DMS153 treated with DMSO at 0.1 percent for 48 hours (cell line): ENCODE measurements at regions not wholly inside any gene's neighbourhood (a gene's known extent, or its start where the extent isn't known, plus 50 kb on each side); places are given as distances from the start of the nearest gene placed in this dataset.
"Not testable (repeated sequence)": the region's sequence is repeated elsewhere in the genome, so short reads cannot be mapped to it uniquely, and the experiment has no call there.

Experiments
- DNase-seq: peaks from one replicate; lab custom pipeline; 2025; ENCODE audit not compliant: unreplicated experiment; lab: John Stamatoyannopoulos, UW

DNA sequence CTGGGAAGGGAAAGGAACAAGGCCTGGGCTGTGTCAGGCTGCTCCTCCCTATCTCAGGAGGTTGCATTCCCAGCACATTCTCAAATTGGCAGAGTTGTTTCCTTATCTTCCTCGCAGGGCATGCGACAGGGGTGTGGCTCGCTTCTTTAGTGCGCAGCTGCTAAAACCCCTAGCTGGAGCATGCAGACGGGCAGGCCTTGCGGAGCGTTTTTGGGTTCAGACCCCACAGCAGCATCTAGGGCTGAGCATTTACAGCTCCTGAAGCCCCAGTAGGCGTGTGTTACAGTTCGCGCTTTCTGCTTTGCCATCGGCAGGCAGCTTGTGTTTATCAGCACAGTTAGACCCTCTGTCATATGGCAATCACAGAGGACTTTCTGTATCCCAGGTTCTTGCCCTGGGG lies 392.4 kb downstream of the TECRL start:
- DNase-seq, result no peak

DNA sequence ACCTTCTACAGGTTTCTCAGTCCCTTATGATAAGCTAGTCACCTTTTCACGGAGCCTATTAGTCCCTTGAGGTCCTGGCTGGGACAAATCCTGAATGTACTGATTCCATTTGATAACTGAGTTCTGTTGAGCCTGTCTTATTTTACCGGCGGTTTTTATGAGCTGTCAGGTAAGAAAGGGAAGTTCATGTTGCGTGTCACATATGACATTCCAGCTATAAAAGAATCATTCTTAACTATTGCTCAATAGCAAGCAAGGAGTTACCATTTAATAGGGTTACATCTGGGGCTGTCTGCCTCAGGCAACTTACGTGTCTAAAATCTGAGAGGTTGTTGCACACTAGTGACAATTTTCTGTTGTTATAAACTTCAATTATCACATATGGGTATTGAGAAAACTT lies 394.6 kb downstream of the TECRL start:
- DNase-seq, result no peak

DNA sequence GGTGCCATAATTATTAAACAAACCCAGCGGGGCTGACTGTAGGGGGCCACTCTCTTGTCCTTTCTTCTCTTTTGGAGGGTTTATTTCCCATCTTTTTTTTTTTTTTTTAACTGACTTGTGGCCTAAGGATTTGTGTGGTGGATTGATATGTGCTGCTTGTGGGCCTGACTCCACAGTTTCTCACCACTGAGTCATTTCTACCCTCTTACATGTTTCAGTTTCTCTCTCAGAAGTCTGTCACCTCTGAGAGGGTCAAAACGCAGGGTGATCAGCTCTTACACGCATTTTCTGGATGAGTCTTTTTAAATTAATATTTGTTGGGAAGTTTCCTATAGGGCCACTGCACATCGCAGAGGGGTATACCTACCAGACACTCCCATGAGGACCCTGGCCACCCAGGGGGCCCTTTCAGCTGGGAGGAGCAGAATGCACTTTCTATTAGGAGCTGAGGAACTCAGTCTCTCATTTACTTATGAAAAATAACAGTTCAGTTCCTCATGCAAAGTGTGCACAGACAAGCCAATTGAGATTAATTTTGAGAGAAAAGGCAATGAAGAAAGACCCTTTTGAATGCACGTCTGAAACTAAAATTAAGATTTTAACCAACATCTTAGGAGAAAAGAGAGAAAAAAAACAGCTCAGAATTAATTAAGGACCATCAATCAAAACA lies 407.9 kb downstream of the TECRL start:
- DNase-seq, result no peak

DNA sequence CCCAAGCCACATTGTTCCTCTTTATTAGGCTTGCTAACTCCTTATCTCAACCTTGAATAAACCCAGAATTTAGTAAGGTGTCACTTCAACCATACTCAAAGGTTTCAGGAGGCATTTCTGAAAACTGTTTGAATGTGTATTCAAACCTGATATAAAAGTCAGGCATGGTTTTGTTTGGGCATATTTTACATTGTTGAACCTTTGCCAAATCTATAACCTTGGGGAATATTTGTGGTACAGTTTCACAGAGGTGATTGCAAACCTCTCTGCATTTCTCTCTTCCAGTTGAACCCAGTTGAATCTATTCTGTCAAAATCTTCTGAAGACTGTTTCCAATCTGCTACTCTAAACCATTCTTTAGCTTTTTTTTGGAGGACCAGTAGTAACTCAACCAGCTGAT lies 409.0 kb downstream of the TECRL start:
- no peak for DNase-seq

DNA sequence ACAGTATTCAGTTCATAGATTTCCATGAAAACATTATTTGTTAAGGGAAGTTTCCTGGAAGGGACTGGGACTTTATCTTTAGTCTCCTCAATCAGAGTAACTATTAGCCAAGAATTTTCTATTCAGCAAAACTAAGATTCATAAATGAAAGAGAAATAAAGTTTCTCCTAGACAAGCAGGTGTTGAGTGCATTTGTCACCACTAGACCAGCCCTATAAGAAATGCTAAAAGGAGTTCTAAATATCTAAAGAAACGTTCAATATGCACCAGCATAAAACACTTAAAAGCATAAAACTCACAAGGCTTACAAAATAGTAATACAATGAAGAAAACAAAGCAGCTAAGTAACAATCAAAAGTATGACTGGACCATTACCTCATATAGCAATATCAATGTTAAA lies 423.0 kb downstream of the TECRL start:
- DNase-seq, result no peak

DNA sequence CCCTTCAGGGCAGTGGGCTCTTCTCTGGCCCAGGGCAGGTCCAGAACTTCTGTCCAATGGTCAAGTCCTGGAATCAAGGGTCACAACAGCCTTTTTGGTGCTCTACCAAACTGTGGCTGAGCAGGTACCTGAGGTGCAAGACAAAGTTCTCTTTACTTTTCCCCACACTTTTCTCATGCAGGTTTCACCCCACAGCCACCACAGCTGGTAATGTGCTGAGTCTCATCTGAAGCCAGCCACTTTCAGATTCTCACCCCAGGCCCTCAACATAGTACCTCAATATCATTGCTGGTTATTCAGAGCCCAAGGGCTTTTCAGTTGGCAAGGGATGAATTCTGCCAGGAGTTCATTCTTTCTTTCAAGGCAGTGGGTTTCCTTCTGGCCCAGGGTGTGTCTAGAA lies 426.0 kb downstream of the TECRL start:
- DNase-seq, result no peak

DNA sequence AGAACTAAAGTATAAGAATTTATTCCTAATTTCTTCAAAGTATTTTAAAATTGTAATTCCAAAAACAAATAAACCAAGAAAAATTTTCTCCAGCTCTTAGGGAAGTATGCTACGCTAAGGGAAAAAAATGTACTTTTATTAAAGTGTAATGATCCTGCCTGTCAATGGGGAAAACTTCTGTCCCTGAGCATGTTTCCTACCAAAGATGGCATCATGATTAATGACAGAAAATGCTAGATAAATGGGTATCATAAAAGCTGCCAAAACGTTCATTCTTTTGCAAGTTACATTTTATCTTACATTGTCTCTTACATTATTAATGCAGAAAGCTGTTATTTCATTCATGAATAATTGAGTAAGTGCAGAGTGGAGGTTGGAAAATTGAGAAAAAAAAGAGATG lies 443.4 kb downstream of the TECRL start:
- DNase-seq, result no peak

DNA sequence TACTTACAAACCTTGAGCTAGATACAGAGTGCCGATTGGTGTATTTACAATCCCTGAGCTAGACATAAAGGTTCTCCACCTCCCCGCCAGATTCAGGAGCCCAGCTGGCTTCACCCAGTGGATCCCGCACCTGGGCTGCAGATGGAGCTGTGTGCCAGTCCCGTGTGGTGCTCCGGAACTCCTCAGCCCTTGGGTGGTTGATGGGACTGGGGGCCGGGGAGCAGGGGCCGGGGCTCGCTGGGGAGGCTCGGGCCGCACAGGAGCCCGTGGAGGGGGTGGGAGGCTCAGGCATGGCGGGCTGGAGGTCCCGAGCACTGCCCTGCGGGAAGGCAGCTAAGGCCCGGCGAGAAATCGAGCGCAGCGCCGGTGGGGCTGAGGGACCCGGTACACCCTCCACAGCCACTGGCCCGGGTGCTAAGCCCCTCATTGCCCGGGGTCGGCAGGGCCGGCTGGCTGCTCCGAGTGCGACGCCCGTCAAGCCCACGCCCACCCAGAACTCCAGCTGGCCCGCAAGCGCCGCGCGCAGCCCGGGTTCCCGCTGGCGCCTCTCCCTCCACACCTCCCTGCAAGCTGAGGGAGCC lies 466.5 kb downstream of the TECRL start:
- not testable (repeated sequence) for DNase-seq

DNA sequence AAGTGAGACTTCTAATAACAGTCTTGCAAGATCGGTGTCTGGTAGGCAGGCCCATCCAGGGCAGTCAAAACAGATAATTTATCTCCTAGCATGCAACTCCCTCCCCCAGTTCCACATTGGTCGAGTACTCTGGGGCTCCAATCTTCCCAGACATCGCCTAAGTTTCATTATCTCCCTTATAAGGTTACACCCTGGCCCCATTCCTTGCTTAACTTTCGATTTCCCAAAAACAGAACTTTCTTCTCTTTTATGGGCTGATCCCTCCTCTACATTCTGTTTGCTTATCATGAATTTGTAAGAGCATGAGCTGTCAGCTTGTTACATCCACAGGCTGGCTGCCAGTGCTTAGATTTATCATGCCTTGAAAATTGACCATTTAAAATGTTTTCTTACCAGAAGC lies 471.3 kb downstream of the TECRL start:
- no peak for DNase-seq

DNA sequence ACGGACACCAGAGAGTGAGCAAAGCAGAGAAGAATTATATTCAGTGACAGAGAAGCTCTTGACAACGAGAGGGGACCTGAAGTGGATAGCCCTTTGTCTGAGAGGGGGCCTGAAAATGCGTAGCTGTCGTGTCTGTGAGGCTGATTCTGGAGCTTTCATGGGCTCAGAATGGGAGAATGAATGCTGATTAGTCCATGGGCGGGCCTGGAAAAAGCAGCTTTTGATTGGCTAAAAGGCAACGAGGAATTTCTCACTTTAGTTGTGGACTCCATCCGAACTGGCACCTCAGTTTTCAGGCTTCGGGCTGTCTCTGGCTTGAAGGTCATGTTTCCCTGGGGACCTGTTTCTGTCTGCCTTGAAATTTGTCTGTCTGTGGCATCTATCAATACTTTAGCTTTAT lies 487.1 kb downstream of the TECRL start:
- DNase-seq, result no peak

DNA sequence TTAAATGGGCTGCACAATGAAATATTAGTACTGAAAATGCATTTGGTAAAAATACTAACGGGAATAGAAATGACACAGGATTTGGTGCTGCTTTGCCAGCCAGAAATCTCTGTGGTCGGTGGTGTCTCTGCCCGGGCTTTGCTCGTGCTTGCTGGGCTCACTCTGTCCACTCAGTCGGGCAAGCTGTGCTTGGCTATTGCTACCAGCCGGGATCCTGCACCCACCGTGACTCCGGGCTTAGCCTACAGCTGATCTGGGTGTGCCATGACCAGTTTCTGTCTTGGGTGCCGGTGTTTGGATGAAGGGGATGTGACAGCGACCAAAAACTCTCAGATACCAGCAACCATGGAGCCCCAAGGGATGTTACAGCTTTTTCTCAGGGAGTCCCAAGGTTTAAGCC lies 487.7 kb downstream of the TECRL start:
- no peak for DNase-seq

DNA sequence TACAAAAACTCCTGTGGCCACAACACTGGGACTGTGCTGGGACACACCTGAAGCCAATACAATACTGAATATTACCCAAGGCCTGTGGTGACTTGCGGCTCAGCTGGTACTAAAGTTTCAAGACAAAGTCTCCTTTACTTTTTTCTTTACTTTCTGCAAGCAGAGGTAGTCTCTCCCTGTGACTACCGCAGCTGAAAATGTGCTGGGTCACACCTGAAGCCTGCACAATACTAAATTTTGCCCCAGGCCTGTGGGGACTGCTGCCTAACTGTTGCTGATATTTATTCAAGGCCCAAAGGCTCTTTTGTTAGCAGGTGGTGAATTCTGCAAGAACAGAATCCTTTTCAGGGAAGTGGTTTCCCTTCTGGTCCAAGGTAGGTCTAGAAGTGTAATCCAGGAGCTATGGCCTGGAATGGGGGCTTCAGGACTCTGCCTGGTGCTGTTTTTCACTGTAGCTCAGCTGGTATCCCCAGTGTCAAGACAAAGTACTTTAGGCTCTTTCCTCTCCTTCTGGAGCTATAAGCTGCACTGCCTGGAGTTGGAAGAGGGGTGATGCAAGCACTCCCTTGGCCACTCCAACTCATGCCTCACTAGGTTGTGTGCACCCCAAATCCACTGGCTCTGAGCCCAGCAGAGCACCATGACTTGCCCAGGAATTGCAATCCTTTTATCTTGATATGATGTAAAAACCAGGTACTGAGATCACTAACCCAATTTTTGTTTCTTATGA lies 489.4 kb downstream of the TECRL start:
- no peak for DNase-seq

DNA sequence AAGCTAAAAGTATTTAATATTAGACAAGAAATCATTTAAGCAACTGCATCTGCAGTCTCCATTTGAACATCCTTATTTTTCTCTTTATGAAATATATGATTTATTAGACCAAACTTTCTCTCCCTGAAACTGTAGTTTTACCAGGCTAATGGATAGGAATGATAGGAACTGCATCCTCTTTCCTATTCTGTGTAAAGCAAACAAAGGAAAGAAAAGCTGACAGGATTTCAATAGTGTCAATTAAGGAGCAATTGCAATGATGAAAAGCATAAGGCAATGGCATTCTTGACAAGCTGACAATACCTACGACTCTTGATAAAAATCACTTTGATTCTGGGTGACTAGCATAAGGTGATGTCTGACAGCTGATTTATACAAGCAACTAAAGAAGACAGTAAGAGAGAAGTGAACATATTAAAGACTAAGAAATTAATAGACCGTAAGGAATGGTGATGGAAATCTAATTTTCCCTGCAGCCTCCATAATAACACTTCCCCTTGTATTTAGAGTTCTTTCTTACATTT lies 502.5 kb downstream of the TECRL start:
- no peak for DNase-seq

DNA sequence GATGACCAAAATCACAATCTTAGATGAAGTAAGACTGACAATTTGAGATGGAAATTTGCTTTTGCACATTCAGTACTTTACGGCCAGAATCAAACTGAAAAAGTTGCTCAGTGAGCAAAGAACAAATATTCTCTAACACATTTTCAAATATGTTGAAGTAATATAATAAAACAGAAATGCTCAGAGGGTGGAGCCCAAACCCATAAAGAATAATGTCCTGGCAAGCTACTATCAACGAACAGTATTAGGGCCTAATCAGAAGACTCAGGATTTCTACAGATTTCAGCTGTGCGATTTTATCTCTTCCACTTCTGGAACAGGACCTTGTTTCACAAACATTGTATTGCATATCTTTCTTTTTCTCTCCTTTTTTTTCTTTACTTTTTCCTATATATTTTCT lies 505.0 kb downstream of the TECRL start:
- DNase-seq, result no peak

DNA sequence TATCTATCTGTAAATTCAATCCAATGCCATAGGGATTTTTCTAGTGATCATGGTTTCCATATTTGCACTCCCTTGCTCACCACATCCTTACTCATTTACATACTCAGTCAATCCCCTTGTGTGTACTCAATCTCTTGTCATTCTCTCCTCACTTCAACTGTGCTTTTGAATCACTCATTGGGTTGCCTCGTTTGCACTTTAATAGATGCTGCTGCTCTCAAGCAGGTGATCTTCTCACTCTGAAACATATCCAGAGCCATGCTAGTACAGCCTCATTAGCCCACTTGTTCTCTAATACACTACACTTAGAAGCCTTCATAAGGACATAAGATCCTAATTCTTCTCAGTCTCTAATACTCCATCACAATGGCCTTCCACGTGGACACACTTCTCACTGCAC lies 507.9 kb downstream of the TECRL start:
- DNase-seq, result no peak

DNA sequence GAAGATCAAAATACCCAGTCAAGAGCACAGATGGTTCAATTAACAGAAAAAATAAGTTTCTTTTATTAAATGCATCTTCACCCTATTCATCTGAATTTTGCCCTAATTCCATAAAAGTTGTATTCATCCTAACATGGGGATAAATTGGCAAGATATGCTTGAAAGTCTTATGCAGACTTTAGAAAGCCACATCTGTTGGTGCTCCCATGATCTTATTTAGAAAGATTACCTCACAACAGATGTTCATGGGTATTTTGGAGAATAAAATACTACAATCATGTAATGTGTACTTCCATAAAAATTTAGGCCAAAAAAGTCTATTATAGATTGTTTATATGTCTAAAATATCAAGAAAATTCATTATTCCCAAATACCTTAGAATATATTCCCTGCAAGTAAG lies 510.3 kb downstream of the TECRL start:
- no peak for DNase-seq

DNA sequence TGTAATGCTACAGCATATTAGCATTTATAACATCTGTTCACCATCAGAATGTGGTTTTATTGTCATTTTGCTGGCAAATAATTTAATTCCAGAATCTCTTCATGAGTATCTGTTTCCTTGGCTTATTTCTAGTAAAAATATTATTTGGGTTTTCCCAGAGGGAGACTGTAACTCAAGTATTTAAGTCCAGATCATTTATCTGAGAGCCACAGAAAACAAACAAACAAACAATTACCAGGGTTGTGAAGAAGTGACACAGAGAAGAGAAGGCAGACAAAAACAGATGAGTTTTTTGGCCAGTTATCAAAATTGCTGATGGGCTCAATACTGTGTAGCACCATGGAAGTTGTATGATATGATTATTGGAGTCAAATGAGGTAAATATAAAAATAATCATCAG lies 515.1 kb downstream of the TECRL start:
- DNase-seq, result no peak

DNA sequence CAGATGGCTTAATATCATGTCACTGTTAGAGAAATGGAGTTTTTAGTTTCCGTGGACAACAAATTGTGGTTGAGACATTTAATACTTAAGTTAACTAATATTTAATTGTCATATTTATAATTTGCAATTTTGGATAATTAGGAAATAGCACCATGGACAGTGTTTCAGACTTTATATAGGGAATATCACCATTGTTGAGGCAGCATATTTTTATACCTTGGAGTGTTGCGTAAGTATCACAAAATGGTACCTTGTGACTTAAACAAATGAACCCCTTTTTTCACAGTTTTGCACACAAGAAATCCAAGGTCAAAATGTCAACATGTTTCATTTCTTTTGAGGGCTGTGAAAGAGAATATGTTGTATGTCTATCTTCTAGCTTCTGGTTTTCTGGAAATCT lies 539.9 kb downstream of the TECRL start:
- DNase-seq, result no peak

DNA sequence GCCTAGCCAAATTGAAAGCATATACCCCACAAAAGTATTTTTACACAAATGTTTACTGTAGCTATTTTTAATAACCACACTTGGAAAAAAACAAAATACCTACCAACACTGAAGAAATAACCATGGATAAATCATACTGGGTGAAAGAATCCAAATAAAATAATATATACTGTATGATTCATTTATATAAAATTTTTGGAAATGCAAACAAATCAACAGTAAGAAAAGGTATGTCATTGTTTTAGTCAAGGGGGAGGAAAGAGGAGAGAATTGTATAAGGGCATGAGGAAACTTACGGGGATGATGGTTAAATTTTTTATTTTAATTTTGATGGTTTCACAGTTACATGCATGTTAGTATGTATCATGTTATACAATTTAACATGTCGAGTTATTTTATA lies 557.8 kb downstream of the TECRL start:
- no peak for DNase-seq

DNA sequence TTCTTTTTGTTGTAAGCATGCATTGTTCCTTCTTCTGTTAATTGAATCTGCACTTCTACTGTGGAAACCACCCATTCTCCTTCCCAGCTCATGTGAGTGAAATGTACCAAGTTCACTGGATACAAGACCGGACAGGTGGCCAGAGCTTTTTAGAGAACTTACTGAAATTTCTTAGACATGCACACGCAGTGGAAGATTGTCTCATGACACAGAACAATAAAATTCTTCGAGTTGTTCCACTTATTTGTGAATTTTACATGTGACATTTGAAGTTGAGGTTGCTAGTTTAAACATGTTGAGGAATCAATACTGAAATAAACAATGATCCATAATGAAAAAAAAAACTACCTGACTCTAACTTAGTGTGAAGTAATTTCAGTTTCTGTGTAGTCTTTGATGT lies 568.0 kb downstream of the TECRL start:
- DNase-seq, result no peak

DNA sequence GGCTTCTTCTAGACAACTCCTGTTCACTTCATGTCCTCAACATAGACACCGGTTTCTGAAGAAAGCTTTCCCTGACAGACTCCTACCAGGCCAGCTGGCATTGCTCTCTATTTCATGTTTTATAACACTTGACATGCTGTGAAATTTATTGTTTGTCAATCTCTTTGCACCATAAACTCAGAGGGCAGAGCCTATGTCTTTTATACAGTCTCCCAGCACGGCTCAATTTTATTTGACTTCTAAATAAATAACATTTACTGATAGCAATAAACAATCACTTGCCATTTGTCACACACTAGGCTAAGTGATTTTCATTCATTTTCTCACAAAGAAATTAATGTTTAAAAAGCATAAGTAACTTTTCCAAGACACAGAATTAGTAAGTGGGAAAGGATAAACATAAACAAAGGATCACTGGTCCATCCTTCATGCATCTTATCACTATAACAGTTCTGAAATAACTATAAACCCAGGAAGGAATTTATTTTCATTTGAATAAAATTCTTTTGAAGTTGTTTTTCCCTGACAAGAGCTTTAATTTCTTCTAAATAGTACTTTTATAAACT lies 577.6 kb downstream of the TECRL start:
- no peak for DNase-seq

DNA sequence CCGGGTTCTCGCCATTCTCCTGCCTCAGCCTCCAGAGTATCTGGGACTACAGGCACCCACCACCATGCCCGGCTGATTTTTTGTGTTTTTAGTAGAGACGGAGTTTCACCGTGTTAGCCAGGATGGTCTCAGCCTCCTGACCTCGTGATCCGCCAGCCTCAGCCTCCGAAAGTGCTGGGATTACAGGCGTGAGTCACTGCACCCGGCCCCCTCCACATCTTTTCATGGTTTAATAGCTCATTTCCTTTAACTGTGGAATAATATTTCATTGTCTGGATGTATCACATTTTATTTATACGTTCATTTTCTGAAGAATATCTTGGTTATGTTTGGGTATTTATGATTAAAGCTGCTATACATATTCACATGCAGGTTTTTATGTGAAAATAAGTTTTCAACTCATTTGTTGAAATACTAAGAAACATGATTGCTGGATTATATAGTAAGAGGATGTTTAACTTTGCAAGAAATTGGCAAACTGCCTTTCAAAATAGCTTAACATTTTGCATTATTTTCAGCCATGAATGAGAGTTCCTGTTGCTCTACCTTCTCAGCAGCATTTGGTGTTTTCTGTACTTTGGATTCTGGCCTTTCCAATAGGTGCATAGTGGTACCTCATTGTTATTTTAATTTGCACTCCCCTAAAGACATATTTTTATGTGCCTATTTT lies 591.9 kb downstream of the TECRL start:
- no peak for DNase-seq
